HG02588 (cell line): ENCODE measurements at regions not wholly inside any gene's neighbourhood (a gene's known extent, or its start where the extent isn't known, plus 50 kb on each side); places are given as distances from the start of the nearest gene placed in this dataset.
"Not testable (repeated sequence)": the region's sequence is repeated elsewhere in the genome, so short reads cannot be mapped to it uniquely, and the experiment has no call there.

Experiments used
- ATAC-seq: cut with Tn5 transposase; IDR thresholded peaks from one replicate; pipeline ENCODE4 v1.9.1; 2021; ENCODE audit warnings: mild to moderate bottlenecking, moderate library complexity; ENCODE audit not compliant: unreplicated experiment

GRCh38 chr12:75742048-75742447 lies 230.6 kb upstream of the KRR1 start:
- no peak for ATAC-seq

- ATAC-seq: no peak
These were observed 228.5 kb upstream of the KRR1 start for GRCh38 chr12:75739912-75740311.

- ATAC-seq: not testable (repeated sequence)
These were observed 227.7 kb upstream of the KRR1 start for GRCh38 chr12:75739098-75739497.

- ATAC-seq: peak; percentile 97
These were observed 227.1 kb upstream of the KRR1 start for GRCh38 chr12:75738486-75738885.

GRCh38 chr12:75735853-75736252 lies 224.4 kb upstream of the KRR1 start:
- ATAC-seq: no peak

GRCh38 chr12:75728826-75729225 lies 217.4 kb upstream of the KRR1 start:
- ATAC-seq: no peak

GRCh38 chr12:75727577-75727976 lies 216.2 kb upstream of the KRR1 start:
- ATAC-seq: no peak

GRCh38 chr12:75725521-75726111 lies 214.2 kb upstream of the KRR1 start:
- no peak for ATAC-seq

- ATAC-seq: no peak
These were observed 213.5 kb upstream of the KRR1 start for GRCh38 chr12:75724928-75725312.

GRCh38 chr12:75724307-75724927 lies 213.0 kb upstream of the KRR1 start:
- ATAC-seq: no peak

- ATAC-seq: no peak
These were observed 211.3 kb upstream of the KRR1 start for GRCh38 chr12:75722714-75723200.

GRCh38 chr12:75721796-75722195 lies 210.4 kb upstream of the KRR1 start:
- no peak for ATAC-seq

GRCh38 chr12:75720812-75721641 lies 209.6 kb upstream of the KRR1 start:
- no peak for ATAC-seq

GRCh38 chr12:75717902-75718301 lies 206.5 kb upstream of the KRR1 start:
- no peak for ATAC-seq

- ATAC-seq: no peak
These were observed 205.0 kb upstream of the KRR1 start for GRCh38 chr12:75716291-75717025.

- ATAC-seq: no peak
These were observed 204.3 kb upstream of the KRR1 start for GRCh38 chr12:75715682-75716081.

GRCh38 chr12:75715323-75715644 lies 203.9 kb upstream of the KRR1 start:
- ATAC-seq: no peak

GRCh38 chr12:75714462-75715322 lies 203.3 kb upstream of the KRR1 start:
- ATAC-seq: no peak

- no peak for ATAC-seq
These were observed 202.0 kb upstream of the KRR1 start for GRCh38 chr12:75713434-75713833.

GRCh38 chr12:75712223-75712622 lies 200.8 kb upstream of the KRR1 start:
- no peak for ATAC-seq
